ENCODE measurements at regions not wholly inside any gene's neighbourhood (a gene's known extent, or its start where the extent isn't known, plus 50 kb on each side); places are given as distances from the start of the nearest gene placed in this dataset.
"Not testable (repeated sequence)": the region's sequence is repeated elsewhere in the genome, so short reads cannot be mapped to it uniquely, and the experiment has no call there.

- not testable (repeated sequence) for TF ChIP-seq CTCF (IDR thresholded peaks at IDR 0.05; ENCODE audit: control extremely low read depth in 1 of 3, insufficient read depth in 1 of 3, low read depth in 1 of 3, low read length in 3 of 3); SIX5 (IDR thresholded peaks at IDR 0.05; ENCODE audit: low read depth, low read length); EZH2 (IDR thresholded peaks at IDR 0.05; ENCODE audit: low read depth, low read length, severe bottlenecking); SIRT6 (IDR thresholded peaks at IDR 0.05; ENCODE audit: low read length); GTF2F1 (IDR thresholded peaks at IDR 0.05; ENCODE audit: borderline replicate concordance, low read depth, low read length); SRF (IDR thresholded peaks at IDR 0.05; ENCODE audit: low read depth, low read length); HDAC2 (IDR thresholded peaks at IDR 0.05; ENCODE audit: borderline replicate concordance in 1 of 2, low read depth in 2 of 2, low read length in 2 of 2); BRCA1 (IDR thresholded peaks at IDR 0.05; ENCODE audit: low read depth, low read length); CHD7 (IDR thresholded peaks at IDR 0.05; ENCODE audit: insufficient replicate concordance, low read length); POLR2AphosphoS5 (IDR thresholded peaks at IDR 0.05; ENCODE audit: low read depth, low read length)
Measured at GRCh38 chr1:79138227-79138626, 131.7 kb upstream of the ADGRL4 start.

Data from H1 (cell line).